ENCODE measurements at regions not wholly inside any gene's neighbourhood (a gene's known extent, or its start where the extent isn't known, plus 50 kb on each side); places are given as distances from the start of the nearest gene placed in this dataset.

GRCh38 chr2:217611626-217612127 is 391.1 kb downstream of the TNS1 start:
- DNase-seq, result no peak
- H3K27ac ChIP-seq, result no peak overlapping the region
- H3K4me3 ChIP-seq (ENCODE audit: low read depth, low read length), result no peak overlapping the region
- TF ChIP-seq CTCF (IDR thresholded peaks at IDR 0.05; ENCODE audit: low read depth, low read length), result no peak
- no peaks in the 10 kb centered on the region for H3K36me3 ChIP-seq
- H3K27me3 ChIP-seq (ENCODE audit: insufficient read depth, low read depth, severe bottlenecking), result no peaks in the 10 kb centered on the region
- no peaks in the 10 kb centered on the region for H3K9me3 ChIP-seq (ENCODE audit: severe bottlenecking)

GRCh38 chr2:217611056-217611455 is 391.7 kb downstream of the TNS1 start:
- TF ChIP-seq CTCF (IDR thresholded peaks at IDR 0.05; ENCODE audit: low read depth, low read length), result no peak
- no peak for DNase-seq
- Histone ChIP-seq H3K27me3 (ENCODE audit: insufficient read depth, low read depth, severe bottlenecking) (no peaks in the 10 kb centered on the region), H3K36me3 (no peaks in the 10 kb centered on the region), H3K9me3 (ENCODE audit: severe bottlenecking) (no peaks in the 10 kb centered on the region), H3K4me3 (ENCODE audit: low read depth, low read length) (no peak overlapping the region), H3K27ac (no peak overlapping the region)

GRCh38 chr2:217610401-217610814 is 392.4 kb downstream of the TNS1 start:
- no peak for DNase-seq
- Histone ChIP-seq H3K27ac (no peak overlapping the region), H3K4me3 (ENCODE audit: low read depth, low read length) (no peak overlapping the region), H3K27me3 (ENCODE audit: insufficient read depth, low read depth, severe bottlenecking) (no peaks in the 10 kb centered on the region), H3K9me3 (ENCODE audit: severe bottlenecking) (no peaks in the 10 kb centered on the region), H3K36me3 (no peaks in the 10 kb centered on the region)
- TF ChIP-seq CTCF (IDR thresholded peaks at IDR 0.05; ENCODE audit: low read depth, low read length), result no peak

GRCh38 chr2:217609952-217610351 is 392.8 kb downstream of the TNS1 start:
- TF ChIP-seq CTCF (IDR thresholded peaks at IDR 0.05; ENCODE audit: low read depth, low read length), result no peak
- no peak for DNase-seq
- H3K9me3 ChIP-seq (ENCODE audit: severe bottlenecking), result no peaks in the 10 kb centered on the region
- H3K27ac ChIP-seq, result no peak overlapping the region
- H3K27me3 ChIP-seq (ENCODE audit: insufficient read depth, low read depth, severe bottlenecking), result no peaks in the 10 kb centered on the region
- no peak overlapping the region for H3K4me3 ChIP-seq (ENCODE audit: low read depth, low read length)
- H3K36me3 ChIP-seq, result no peaks in the 10 kb centered on the region

- no peak for TF ChIP-seq CTCF (IDR thresholded peaks at IDR 0.05; ENCODE audit: low read depth, low read length)
- DNase-seq, result no peak
- no peaks in the 10 kb centered on the region for H3K9me3 ChIP-seq (ENCODE audit: severe bottlenecking)
- H3K36me3 ChIP-seq, result no peaks in the 10 kb centered on the region
- H3K27ac ChIP-seq, result no peak overlapping the region
- no peak overlapping the region for H3K4me3 ChIP-seq (ENCODE audit: low read depth, low read length)
- H3K27me3 ChIP-seq (ENCODE audit: insufficient read depth, low read depth, severe bottlenecking), result no peaks in the 10 kb centered on the region
Observed at GRCh38 chr2:217606296-217606695, 396.5 kb downstream of the TNS1 start.

- no peak for TF ChIP-seq CTCF (IDR thresholded peaks at IDR 0.05; ENCODE audit: low read depth, low read length)
- Histone ChIP-seq H3K27me3 (ENCODE audit: insufficient read depth, low read depth, severe bottlenecking) (no peaks in the 10 kb centered on the region), H3K36me3 (no peaks in the 10 kb centered on the region), H3K4me3 (ENCODE audit: low read depth, low read length) (no peak overlapping the region), H3K27ac (no peak overlapping the region), H3K9me3 (ENCODE audit: severe bottlenecking) (no peaks in the 10 kb centered on the region)
- DNase-seq, result no peak
Observed at GRCh38 chr2:217604527-217605194, 398.1 kb downstream of the TNS1 start.

All from WERI-Rb-1 (cell line).